GM12875 (cell line): ENCODE measurements at regions not wholly inside any gene's neighbourhood (a gene's known extent, or its start where the extent isn't known, plus 50 kb on each side); places are given as distances from the start of the nearest gene placed in this dataset.

ENCODE experiments used
- H3K4me3 ChIP-seq: one replicate; pipeline ENCODE4 v1.5.1; 2011; ENCODE audit warnings: low read depth, low read length, control low read depth
- CTCF ChIP-seq: IDR thresholded peaks from 2 replicates; pipeline ENCODE4 v1.5.1; 2011; ENCODE audit warnings: low read depth, mild to moderate bottlenecking, control low read depth, inconsistent platforms, low read length, moderate library complexity, borderline replicate concordance; ENCODE audit not compliant: insufficient read depth

- no peak for TF ChIP-seq CTCF
- H3K4me3 ChIP-seq: no peak overlapping the region
Observed at GRCh38 chr1:175833502-175833901, 90.1 kb upstream of the TNR start.

DNA sequence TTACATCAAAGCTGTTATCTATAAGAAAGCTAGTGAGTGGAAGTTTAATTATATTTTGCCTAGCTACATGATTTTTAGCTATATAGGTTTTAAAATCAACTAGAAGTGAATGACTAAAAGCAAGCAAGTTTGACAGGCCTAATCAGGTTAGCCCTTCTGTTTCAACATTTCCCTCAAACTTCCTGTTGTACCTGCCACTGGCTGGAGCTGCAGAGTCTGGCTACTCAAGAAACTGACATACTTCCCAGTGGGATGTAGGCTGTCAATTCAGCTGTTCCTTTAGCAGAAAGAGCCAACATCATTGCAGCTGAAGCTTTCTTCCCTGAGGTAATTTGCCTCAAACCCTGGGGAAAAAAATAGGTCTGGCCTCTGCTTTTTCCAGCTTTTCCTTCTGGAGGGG, 87.1 kb upstream of the TNR start:
- no peak overlapping the region for H3K4me3 ChIP-seq
- no peak for TF ChIP-seq CTCF

DNA sequence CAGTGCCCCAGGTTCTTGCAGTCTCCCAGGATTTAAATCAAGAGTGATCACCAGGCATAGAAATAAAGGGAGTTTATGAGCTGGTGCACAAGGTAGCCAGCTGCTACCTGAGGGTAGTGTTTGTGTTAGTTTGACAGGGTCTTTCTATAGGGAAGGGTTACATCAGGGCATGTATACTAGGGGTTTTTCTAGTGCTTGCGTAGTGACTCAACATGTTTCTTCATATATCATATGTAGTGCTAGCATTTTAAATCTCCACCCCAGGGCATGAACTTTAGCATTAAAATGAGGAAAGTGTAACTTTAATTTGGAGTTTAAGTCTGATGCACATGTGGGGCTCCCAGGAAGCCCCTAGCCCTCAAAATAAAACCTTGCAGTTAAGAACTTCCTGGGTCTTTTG, 86.5 kb upstream of the TNR start:
- TF ChIP-seq CTCF: no peak

GRCh38 chr1:175826705-175827104, 83.3 kb upstream of the TNR start:
- H3K4me3 ChIP-seq: no peak overlapping the region
- no peak for TF ChIP-seq CTCF

More for the DNA sequence above, 86.5 kb upstream of the TNR start:
- no peak overlapping the region for H3K4me3 ChIP-seq

- TF ChIP-seq CTCF: peak; percentile 50; the same call in 1 of the 2 replicates
- H3K4me3 ChIP-seq: no peak overlapping the region
Observed at GRCh38 chr1:175824079-175824478, 80.7 kb upstream of the TNR start.

- no peak for TF ChIP-seq CTCF
Observed at GRCh38 chr1:175823406-175823805, 80.0 kb upstream of the TNR start.

DNA sequence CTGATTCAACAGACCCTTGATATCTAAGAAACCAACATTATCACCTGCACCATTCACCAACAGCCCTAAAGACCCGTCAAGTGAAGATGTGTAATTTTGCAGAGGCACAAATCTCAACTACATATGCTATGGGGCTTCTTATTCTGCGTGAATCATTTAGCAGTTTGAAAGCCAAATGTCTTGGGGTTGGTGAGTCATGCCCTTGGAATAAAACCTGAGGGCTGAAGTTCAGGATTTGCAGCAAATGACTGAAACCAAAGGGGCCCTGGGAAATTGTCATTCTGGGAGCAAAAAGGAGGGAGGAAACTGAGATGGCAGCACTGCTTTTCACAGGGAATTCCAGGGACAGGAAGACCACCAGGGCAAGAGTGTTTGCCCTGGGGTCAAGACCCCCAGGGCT, 79.2 kb upstream of the TNR start:
- TF ChIP-seq CTCF: no peak
- H3K4me3 ChIP-seq: no peak overlapping the region

More at GRCh38 chr1:175823406-175823805, 80.0 kb upstream of the TNR start:
- H3K4me3 ChIP-seq: no peak overlapping the region
